ENCODE measurements at regions not wholly inside any gene's neighbourhood (a gene's known extent, or its start where the extent isn't known, plus 50 kb on each side); places are given as distances from the start of the nearest gene placed in this dataset.
"Not testable (repeated sequence)": the region's sequence is repeated elsewhere in the genome, so short reads cannot be mapped to it uniquely, and the experiment has no call there.

DNA sequence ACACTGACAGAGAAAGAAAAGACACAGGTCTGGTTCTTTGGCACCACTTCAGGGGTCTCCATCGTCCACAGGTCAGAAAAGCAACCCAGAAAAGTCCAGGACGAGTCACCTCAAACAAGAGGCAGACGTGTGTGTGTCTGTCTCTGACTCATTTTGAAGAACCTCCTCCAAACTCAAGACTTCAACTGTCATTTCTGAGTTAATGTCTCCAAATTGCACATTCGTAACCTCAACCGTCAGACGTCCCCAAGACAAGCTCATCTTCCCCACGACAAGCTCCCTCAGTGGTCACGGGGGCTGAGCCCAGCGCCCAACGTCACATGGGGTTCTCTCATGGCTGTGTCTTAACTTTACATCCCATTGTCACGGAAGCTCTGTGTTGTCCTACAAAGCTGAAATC lies 70.2 kb upstream of the TNK2 start:
- not testable (repeated sequence) for DNase-seq (ENCODE audit: low read depth in 4 of 6, low spot score in 6 of 6); H3K4me1 ChIP-seq (ENCODE audit: control insufficient read depth, insufficient read depth, low read length); H3K27me3 ChIP-seq (ENCODE audit: control insufficient read depth, insufficient read depth, low read length); H3K27ac ChIP-seq (ENCODE audit: low read depth, low read length); H3K9me3 ChIP-seq (ENCODE audit: control insufficient read depth, insufficient read depth, low read length); H3K4me3 ChIP-seq (ENCODE audit: low read depth, low read length)
- peaks cover 42% of the 10 kb centered on the region for H3K36me3 ChIP-seq (ENCODE audit: control insufficient read depth, insufficient read depth, low read length)
- no CpG with 5 or more reads among the region's 11 CpGs for WGBS (ENCODE audit: insufficient coverage)

DNA sequence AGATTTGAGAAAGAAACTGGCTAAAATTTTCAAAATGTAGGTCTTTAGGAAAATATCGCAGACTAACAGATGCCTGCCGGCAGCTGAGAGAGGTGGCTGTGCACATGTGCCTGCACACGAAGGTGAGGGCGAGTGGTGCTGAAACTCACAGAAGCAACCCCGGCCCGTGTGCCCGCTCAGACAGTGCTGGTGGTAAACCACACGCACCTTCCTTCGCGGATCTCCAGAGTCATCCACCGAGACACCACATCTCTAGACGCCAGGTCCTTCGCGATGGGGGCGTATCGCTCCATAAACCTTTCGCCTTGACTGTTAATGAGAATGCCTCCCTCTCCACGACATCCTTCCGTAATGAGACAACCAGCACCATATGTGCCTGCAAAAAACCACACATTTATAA lies 68.5 kb upstream of the TNK2 start:
- peaks cover 38% of the 10 kb centered on the region for H3K36me3 ChIP-seq (ENCODE audit: control insufficient read depth, insufficient read depth, low read length)
- whole genome bisulfite sequencing (ENCODE audit: insufficient coverage): no CpG with 5 or more reads among the region's 19 CpGs

GRCh38 chr3:195974281-195974680 lies 65.9 kb upstream of the TNK2 start:
- not testable (repeated sequence) for DNase-seq (ENCODE audit: low read depth in 4 of 6, low spot score in 6 of 6); H3K9me3 ChIP-seq (ENCODE audit: control insufficient read depth, insufficient read depth, low read length); H3K27me3 ChIP-seq (ENCODE audit: control insufficient read depth, insufficient read depth, low read length); H3K27ac ChIP-seq (ENCODE audit: low read depth, low read length); H3K4me3 ChIP-seq (ENCODE audit: low read depth, low read length); H3K4me1 ChIP-seq (ENCODE audit: control insufficient read depth, insufficient read depth, low read length)
- H3K36me3 ChIP-seq (ENCODE audit: control insufficient read depth, insufficient read depth, low read length): peaks cover 44% of the 10 kb centered on the region
- WGBS (ENCODE audit: insufficient coverage): 95% methylated on average over 8 of the region's 13 CpGs

More for the DNA sequence above, 68.5 kb upstream of the TNK2 start:
- not testable (repeated sequence) for H3K4me3 ChIP-seq (ENCODE audit: low read depth, low read length); H3K27ac ChIP-seq (ENCODE audit: low read depth, low read length); H3K4me1 ChIP-seq (ENCODE audit: control insufficient read depth, insufficient read depth, low read length); H3K9me3 ChIP-seq (ENCODE audit: control insufficient read depth, insufficient read depth, low read length); H3K27me3 ChIP-seq (ENCODE audit: control insufficient read depth, insufficient read depth, low read length); DNase-seq (ENCODE audit: low read depth in 4 of 6, low spot score in 6 of 6)

GRCh38 chr3:195970873-195971272 lies 62.5 kb upstream of the TNK2 start:
- not testable (repeated sequence) for H3K27ac ChIP-seq (ENCODE audit: low read depth, low read length); H3K9me3 ChIP-seq (ENCODE audit: control insufficient read depth, insufficient read depth, low read length); H3K27me3 ChIP-seq (ENCODE audit: control insufficient read depth, insufficient read depth, low read length); H3K4me1 ChIP-seq (ENCODE audit: control insufficient read depth, insufficient read depth, low read length); H3K4me3 ChIP-seq (ENCODE audit: low read depth, low read length); DNase-seq (ENCODE audit: low read depth in 4 of 6, low spot score in 6 of 6)
- WGBS (ENCODE audit: insufficient coverage): 96% methylated on average over 4 of the region's 9 CpGs
- peaks cover 40% of the 10 kb centered on the region for H3K36me3 ChIP-seq (ENCODE audit: control insufficient read depth, insufficient read depth, low read length)

DNA sequence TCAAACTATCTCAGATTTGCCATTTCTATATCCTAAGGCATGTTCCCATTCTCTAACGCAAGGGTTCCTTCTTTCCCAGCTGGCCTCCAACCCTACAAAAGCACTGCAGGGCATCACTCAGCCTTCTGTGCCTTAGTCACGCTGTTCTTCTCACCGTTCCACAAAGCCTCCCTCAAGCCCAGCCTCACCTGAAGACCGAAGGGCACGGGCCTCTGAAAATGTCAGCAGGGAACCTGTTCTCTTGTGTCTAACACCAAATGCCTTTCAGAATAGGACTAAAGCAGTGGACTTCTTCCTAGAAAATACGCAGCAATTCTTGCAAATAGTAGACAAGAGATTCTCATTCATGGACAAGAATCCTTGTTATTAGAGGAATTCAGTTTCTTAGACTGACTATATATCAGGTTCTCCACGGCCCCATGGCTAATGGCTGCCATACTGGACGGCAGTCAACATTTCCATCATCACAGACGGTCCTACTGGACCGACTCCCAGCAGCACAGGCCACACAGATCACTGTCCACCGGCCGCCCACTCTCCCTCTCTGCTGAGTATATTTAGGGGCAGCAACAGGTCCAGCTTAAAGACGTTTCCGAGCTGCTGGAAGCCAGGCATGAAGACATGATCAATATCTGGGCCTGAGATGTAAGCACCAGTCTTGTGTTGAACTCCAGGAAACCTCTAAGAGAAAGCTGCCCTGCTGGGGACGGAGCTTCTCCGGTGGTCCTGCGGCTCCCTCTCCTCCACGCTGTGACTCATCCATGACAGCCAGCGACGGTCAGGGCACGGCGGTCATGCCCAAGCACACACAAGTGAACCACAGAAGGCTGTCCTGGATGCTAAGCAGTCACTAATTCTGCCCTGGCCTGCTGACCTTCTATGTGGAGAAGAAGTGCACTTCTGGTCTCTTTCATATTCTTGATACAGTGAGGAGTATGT lies 61.8 kb upstream of the TNK2 start:
- H3K9me3 ChIP-seq (ENCODE audit: control insufficient read depth, insufficient read depth, low read length); H3K27ac ChIP-seq (ENCODE audit: low read depth, low read length); DNase-seq (ENCODE audit: low read depth in 4 of 6, low spot score in 6 of 6); H3K27me3 ChIP-seq (ENCODE audit: control insufficient read depth, insufficient read depth, low read length); H3K4me1 ChIP-seq (ENCODE audit: control insufficient read depth, insufficient read depth, low read length); H3K4me3 ChIP-seq (ENCODE audit: low read depth, low read length): not testable (repeated sequence)
- 91% methylated on average over 19 of the region's 22 CpGs for whole genome bisulfite sequencing (ENCODE audit: insufficient coverage)
- H3K36me3 ChIP-seq (ENCODE audit: control insufficient read depth, insufficient read depth, low read length): peaks cover 40% of the 10 kb centered on the region

GRCh38 chr3:195969341-195969740 lies 61.0 kb upstream of the TNK2 start:
- H3K4me3 ChIP-seq (ENCODE audit: low read depth, low read length); H3K9me3 ChIP-seq (ENCODE audit: control insufficient read depth, insufficient read depth, low read length); H3K27ac ChIP-seq (ENCODE audit: low read depth, low read length); H3K27me3 ChIP-seq (ENCODE audit: control insufficient read depth, insufficient read depth, low read length); DNase-seq (ENCODE audit: low read depth in 4 of 6, low spot score in 6 of 6); H3K4me1 ChIP-seq (ENCODE audit: control insufficient read depth, insufficient read depth, low read length): not testable (repeated sequence)
- WGBS (ENCODE audit: insufficient coverage): 92% methylated on average over 7 of the region's 9 CpGs
- H3K36me3 ChIP-seq (ENCODE audit: control insufficient read depth, insufficient read depth, low read length): peaks cover 39% of the 10 kb centered on the region

DNA sequence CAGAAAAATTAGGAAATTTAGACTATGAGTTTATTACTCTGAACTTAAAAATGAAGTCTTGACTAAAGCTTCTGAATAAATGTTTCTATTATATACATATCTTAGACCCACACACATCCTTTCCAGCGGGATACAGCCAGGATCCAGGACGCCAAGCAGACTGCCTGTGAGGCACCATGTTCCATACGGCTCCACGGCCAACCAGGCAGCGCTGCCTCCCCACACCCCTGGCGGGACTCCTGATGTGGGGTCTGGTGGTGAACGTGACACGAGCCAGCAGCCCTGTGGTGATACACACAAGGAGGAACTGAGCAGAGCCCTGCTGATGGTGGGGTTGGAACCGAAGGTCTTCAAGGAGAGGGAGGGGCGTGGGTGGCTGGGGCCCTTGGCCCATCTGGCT lies 59.8 kb upstream of the TNK2 start:
- H3K27ac ChIP-seq (ENCODE audit: low read depth, low read length); H3K27me3 ChIP-seq (ENCODE audit: control insufficient read depth, insufficient read depth, low read length); H3K9me3 ChIP-seq (ENCODE audit: control insufficient read depth, insufficient read depth, low read length); H3K4me3 ChIP-seq (ENCODE audit: low read depth, low read length); H3K4me1 ChIP-seq (ENCODE audit: control insufficient read depth, insufficient read depth, low read length); DNase-seq (ENCODE audit: low read depth in 4 of 6, low spot score in 6 of 6): not testable (repeated sequence)
- peaks cover 33% of the 10 kb centered on the region for H3K36me3 ChIP-seq (ENCODE audit: control insufficient read depth, insufficient read depth, low read length)
- no CpG with 5 or more reads among the region's 10 CpGs for WGBS (ENCODE audit: insufficient coverage)

DNA sequence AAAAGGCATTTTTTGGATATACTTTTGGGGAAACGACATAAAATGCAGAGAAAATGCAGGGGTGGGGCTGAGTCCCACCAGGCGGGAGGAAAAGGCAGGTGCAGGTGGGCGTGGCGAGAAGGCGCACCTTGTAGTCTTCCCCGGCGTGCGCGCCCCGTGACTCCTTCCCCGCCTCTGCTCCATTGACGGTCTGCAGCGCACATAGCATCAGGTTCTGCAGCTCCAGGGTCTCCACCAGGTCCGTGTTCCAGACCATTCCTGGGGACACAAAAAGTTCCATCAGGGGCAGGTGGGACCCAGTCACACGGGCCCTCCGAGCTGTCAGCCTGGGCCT lies 59.0 kb upstream of the TNK2 start:
- H3K27ac ChIP-seq (ENCODE audit: low read depth, low read length); DNase-seq (ENCODE audit: low read depth in 4 of 6, low spot score in 6 of 6); H3K9me3 ChIP-seq (ENCODE audit: control insufficient read depth, insufficient read depth, low read length); H3K4me3 ChIP-seq (ENCODE audit: low read depth, low read length); H3K4me1 ChIP-seq (ENCODE audit: control insufficient read depth, insufficient read depth, low read length); H3K27me3 ChIP-seq (ENCODE audit: control insufficient read depth, insufficient read depth, low read length): not testable (repeated sequence)
- H3K36me3 ChIP-seq (ENCODE audit: control insufficient read depth, insufficient read depth, low read length): peaks cover 36% of the 10 kb centered on the region
- WGBS (ENCODE audit: insufficient coverage): no CpG with 5 or more reads among the region's 16 CpGs

DNA sequence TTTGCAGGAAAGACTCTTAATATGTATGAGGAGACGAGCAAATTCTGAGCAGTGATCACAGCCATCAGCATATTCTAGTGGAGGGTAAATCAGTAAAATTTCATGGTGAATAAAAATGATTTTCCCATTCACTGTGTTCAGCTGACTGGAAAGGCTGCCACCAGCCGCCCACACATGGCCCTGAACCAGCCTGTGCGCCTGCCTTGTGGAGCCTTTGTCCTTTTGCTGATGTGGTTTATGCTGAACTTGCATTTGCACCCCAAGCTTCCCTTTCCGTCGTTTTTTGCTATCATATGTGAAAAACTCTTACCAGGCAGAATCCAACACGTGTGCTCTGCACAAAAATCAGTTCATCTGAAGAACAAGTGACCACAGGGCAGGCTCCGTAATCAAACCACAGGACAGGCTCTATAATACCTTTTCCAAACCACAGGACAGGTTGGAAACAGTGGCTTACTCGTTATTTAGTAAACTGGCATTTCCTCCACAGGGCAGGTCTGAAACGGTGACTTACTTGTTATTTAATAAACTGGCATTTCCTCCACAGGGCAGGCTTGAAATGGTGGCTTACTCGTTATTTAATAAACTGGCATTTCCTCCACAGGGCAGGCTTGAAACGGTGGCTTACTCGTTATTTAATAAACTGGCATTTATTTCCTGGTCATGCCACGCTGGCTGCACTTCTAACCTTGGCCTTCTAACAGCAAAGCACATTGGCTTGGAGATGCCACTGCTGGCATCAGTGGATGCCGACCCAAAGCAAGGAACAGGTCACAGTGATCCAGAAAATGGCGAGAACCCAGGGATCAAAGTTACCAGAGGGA lies 58.4 kb upstream of the TNK2 start:
- DNase-seq (ENCODE audit: low read depth in 4 of 6, low spot score in 6 of 6); H3K27me3 ChIP-seq (ENCODE audit: control insufficient read depth, insufficient read depth, low read length); H3K4me3 ChIP-seq (ENCODE audit: low read depth, low read length); H3K9me3 ChIP-seq (ENCODE audit: control insufficient read depth, insufficient read depth, low read length); H3K4me1 ChIP-seq (ENCODE audit: control insufficient read depth, insufficient read depth, low read length); H3K27ac ChIP-seq (ENCODE audit: low read depth, low read length): not testable (repeated sequence)
- WGBS (ENCODE audit: insufficient coverage): 82% methylated on average over 3 of the region's 15 CpGs
- H3K36me3 ChIP-seq (ENCODE audit: control insufficient read depth, insufficient read depth, low read length): peaks cover 38% of the 10 kb centered on the region

GRCh38 chr3:195965217-195965616 lies 56.9 kb upstream of the TNK2 start:
- H3K36me3 ChIP-seq (ENCODE audit: control insufficient read depth, insufficient read depth, low read length): peaks cover 35% of the 10 kb centered on the region
- not testable (repeated sequence) for H3K4me3 ChIP-seq (ENCODE audit: low read depth, low read length); H3K4me1 ChIP-seq (ENCODE audit: control insufficient read depth, insufficient read depth, low read length); H3K27me3 ChIP-seq (ENCODE audit: control insufficient read depth, insufficient read depth, low read length); H3K9me3 ChIP-seq (ENCODE audit: control insufficient read depth, insufficient read depth, low read length); H3K27ac ChIP-seq (ENCODE audit: low read depth, low read length); DNase-seq (ENCODE audit: low read depth in 4 of 6, low spot score in 6 of 6)
- 97% methylated on average over 9 of the region's 12 CpGs for WGBS (ENCODE audit: insufficient coverage)

Measured in spinal cord (tissue), 9 donors.